IPS DF 6.9 (cell line): ENCODE measurements at regions not wholly inside any gene's neighbourhood (a gene's known extent, or its start where the extent isn't known, plus 50 kb on each side); places are given as distances from the start of the nearest gene placed in this dataset.

ENCODE experiments used
- DNase-seq: peaks from one replicate; pipeline ENCODE4 v3.0.0-alpha.2; 2013; ENCODE audit warnings: low read depth, low spot score
- H3K27ac ChIP-seq: one replicate; pipeline ENCODE4 v1.5.1; 2013; ENCODE audit warnings: low read length, control low read depth
- H3K27me3 ChIP-seq: 2 replicates; pipeline ENCODE4 v1.6.1; 2013; ENCODE audit warnings: mild to moderate bottlenecking, low read length; ENCODE audit not compliant: control insufficient read depth, insufficient read depth
- H3K36me3 ChIP-seq: 2 replicates; pipeline ENCODE4 v1.6.1; 2013; ENCODE audit warnings: low read length; ENCODE audit not compliant: control insufficient read depth, insufficient read depth
- H3K4me1 ChIP-seq: 2 replicates; pipeline ENCODE4 v1.6.1; 2013; ENCODE audit warnings: low read length; ENCODE audit not compliant: control insufficient read depth, insufficient read depth
- H3K4me3 ChIP-seq: 2 replicates; pipeline ENCODE4 v1.5.1; 2013; ENCODE audit warnings: mild to moderate bottlenecking, low read length
- H3K9me3 ChIP-seq: 2 replicates; pipeline ENCODE4 v1.6.1; 2013; ENCODE audit warnings: low read length, inconsistent platforms; ENCODE audit not compliant: control insufficient read depth, insufficient read depth
- WGBS: extraction: QIAGEN DNeasy Blood & Tissue Kit; methylation state at CpG from one replicate; pipeline ENCODE4 v1.1.7; 2013; ENCODE audit warnings: mixed read lengths, missing lambda C conversion rate; ENCODE audit not compliant: insufficient read length, insufficient coverage; 5-methylcytosine and 5-hydroxymethylcytosine counted together

- no CpG with 5 or more reads among the region's 3 CpGs for WGBS
- no peak overlapping the region for H3K4me3 ChIP-seq
- no peaks in the 10 kb centered on the region for H3K4me1 ChIP-seq
- no peaks in the 10 kb centered on the region for H3K27me3 ChIP-seq
- no peaks in the 10 kb centered on the region for H3K9me3 ChIP-seq
- H3K36me3 ChIP-seq, result no peaks in the 10 kb centered on the region
- H3K27ac ChIP-seq, result no peak overlapping the region
- DNase-seq, result no peak
These were observed 145.1 kb upstream of the MAGI3 start for GRCh38 chr1:113245252-113245651.

- Histone ChIP-seq H3K4me1 (no peaks in the 10 kb centered on the region), H3K4me3 (no peak overlapping the region), H3K36me3 (no peaks in the 10 kb centered on the region), H3K27me3 (no peaks in the 10 kb centered on the region), H3K27ac (no peak overlapping the region), H3K9me3 (no peaks in the 10 kb centered on the region)
- DNase-seq, result no peak
- WGBS, result no CpG with 5 or more reads among the region's 3 CpGs
These were observed 143.4 kb upstream of the MAGI3 start for GRCh38 chr1:113246929-113247328.

DNA sequence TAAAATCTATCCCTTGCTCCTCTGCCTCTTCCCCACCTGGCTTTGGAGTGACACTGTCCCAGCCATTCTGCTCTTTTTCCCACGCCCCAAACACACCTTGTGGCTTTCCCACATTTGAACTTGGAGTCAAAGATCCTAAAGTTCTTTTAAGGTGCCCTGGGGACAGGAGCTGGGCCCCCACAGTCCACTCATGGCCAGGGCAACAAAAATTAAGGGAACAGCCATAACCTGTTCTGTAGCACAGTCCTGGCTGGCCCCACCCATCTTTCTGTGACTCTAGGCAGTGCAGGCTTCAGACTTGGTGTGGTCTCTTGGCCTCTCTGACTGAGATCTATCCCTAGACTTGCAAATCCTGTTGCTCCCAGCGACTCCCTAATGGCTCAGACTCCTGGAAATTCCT lies 143.0 kb upstream of the MAGI3 start:
- no peak overlapping the region for H3K27ac ChIP-seq
- H3K4me1 ChIP-seq, result no peaks in the 10 kb centered on the region
- no peaks in the 10 kb centered on the region for H3K9me3 ChIP-seq
- H3K4me3 ChIP-seq, result no peak overlapping the region
- H3K36me3 ChIP-seq, result no peaks in the 10 kb centered on the region
- DNase-seq, result no peak
- WGBS, result no CpG with 5 or more reads among the region's 2 CpGs
- no peaks in the 10 kb centered on the region for H3K27me3 ChIP-seq

GRCh38 chr1:113247782-113248181 lies 142.5 kb upstream of the MAGI3 start:
- Histone ChIP-seq H3K4me3 (no peak overlapping the region), H3K4me1 (no peaks in the 10 kb centered on the region), H3K9me3 (no peaks in the 10 kb centered on the region), H3K36me3 (no peaks in the 10 kb centered on the region), H3K27me3 (no peaks in the 10 kb centered on the region), H3K27ac (no peak overlapping the region)
- no peak for DNase-seq
- WGBS, result no CpG with 5 or more reads among the region's 3 CpGs

GRCh38 chr1:113248494-113248893 lies 141.8 kb upstream of the MAGI3 start:
- Histone ChIP-seq H3K4me3 (no peak overlapping the region), H3K36me3 (no peaks in the 10 kb centered on the region), H3K4me1 (no peaks in the 10 kb centered on the region), H3K9me3 (no peaks in the 10 kb centered on the region), H3K27ac (no peak overlapping the region), H3K27me3 (no peaks in the 10 kb centered on the region)
- no CpG with 5 or more reads among the region's 5 CpGs for WGBS
- DNase-seq, result no peak

GRCh38 chr1:113250161-113250560 lies 140.2 kb upstream of the MAGI3 start:
- no CpG with 5 or more reads among the region's 6 CpGs for WGBS
- Histone ChIP-seq H3K4me3 (no peak overlapping the region), H3K27ac (no peak overlapping the region), H3K9me3 (no peaks in the 10 kb centered on the region), H3K4me1 (no peaks in the 10 kb centered on the region; the same call in 1 of the 2 replicates), H3K36me3 (no peaks in the 10 kb centered on the region), H3K27me3 (no peaks in the 10 kb centered on the region)
- DNase-seq, result no peak

DNA sequence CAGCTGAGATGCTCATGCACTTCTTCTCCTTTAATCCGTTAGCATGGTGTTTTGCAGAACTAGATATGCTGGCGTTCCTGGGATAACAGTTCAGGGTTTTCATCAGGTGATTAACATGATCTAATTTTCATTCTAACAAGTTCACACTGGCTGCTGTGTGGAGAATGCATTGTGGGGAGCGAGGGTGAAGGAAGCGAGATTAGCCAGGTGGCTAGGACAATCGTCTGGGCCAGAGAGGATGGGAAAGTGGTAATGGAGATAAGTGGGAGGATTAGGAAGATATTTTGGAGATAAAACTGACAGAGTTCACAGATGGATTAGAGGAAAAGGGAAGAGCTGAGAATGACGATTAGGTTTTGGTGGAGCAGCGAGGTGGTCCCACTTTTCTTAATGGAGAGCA lies 138.1 kb upstream of the MAGI3 start:
- Histone ChIP-seq H3K27ac (no peak overlapping the region), H3K4me3 (no peak overlapping the region), H3K36me3 (no peaks in the 10 kb centered on the region), H3K27me3 (no peaks in the 10 kb centered on the region), H3K4me1 (peaks cover 1% of the 10 kb centered on the region; the same call in 1 of the 2 replicates), H3K9me3 (no peaks in the 10 kb centered on the region)
- DNase-seq, result no peak
- WGBS, result 100% methylated on average over 1 of the region's 7 CpGs

DNA sequence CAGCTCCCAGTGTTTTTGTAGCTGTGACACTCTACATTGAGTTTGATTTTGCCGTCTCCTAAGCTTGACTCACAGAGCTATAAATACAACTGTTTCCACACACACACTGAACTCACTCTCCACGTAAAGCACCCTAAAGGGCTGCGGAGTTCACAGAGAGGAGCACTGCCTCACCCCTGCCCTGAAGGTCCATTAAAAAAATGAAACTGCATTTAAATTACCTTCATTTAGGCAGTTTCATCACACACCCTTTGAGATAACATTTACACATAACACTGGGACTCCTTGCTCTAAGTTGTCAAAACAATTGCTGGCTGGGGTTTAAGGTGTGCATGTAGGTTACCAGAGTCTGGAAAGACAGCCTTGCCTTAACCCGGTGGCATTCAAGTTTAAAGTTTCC lies 137.1 kb upstream of the MAGI3 start:
- H3K27me3 ChIP-seq, result no peaks in the 10 kb centered on the region
- no peaks in the 10 kb centered on the region for H3K9me3 ChIP-seq
- WGBS, result no CpG with 5 or more reads among the region's 4 CpGs
- H3K27ac ChIP-seq, result no peak overlapping the region
- H3K4me3 ChIP-seq, result no peak overlapping the region
- H3K36me3 ChIP-seq, result no peaks in the 10 kb centered on the region
- peaks cover 1% of the 10 kb centered on the region; the same call in 1 of the 2 replicates for H3K4me1 ChIP-seq
- DNase-seq, result no peak

DNA sequence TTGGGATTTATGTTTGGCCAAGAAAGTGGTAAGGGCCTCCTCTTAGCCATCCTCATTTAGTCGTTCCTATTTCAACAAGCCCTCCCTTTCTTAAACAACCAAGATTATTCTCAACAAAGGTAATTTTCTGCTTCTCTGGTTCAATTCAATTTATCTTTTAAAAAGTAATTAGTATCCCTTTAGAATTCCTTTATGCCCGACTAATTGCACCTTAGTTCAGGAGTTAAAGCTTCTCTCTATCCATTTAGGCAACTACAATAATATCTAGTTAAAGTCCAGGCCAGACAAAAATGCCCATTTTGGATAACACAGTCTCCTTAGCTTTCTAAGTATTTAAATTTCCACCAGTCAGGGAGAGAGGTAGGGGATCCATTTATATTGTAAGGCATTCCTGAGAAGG lies 136.7 kb upstream of the MAGI3 start:
- WGBS, result no CpG with 5 or more reads among the region's 2 CpGs
- H3K27me3 ChIP-seq, result no peaks in the 10 kb centered on the region

DNA sequence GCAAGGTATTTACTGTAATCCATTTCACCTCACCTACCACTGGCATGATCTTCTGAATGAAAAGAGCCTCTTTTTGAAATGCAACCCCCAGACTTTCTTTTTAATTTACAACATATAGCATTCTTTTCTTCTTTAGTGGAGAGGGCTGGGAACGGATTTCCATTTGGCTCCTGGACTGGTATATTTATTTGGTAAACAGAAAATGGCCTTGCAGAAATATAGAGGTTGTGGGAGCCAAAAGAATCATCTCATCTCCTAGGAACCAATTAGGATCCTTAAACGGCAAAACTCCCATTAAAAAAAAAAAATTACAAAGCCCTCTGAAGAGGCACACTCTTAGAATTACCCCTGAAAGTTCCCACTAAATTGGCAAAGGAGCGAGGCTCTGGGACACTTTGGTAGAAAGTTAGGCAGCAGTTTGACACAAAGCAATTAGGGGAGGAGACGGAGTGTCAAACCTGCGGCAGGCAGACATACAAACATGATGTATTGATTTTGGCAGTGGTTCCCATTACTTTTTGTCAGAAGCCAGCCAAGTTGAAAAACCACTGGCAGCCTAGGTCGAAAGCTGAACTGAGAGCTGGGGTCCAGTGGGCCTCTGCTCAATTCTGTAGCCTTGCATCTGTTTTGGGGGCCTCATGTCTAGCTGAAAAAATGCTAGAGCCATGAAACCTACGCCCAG lies 135.1 kb upstream of the MAGI3 start:
- H3K27ac ChIP-seq, result no peak overlapping the region
- H3K4me3 ChIP-seq, result no peak overlapping the region
- no peaks in the 10 kb centered on the region for H3K9me3 ChIP-seq
- no peak for DNase-seq
- no CpG with 5 or more reads among the region's 7 CpGs for whole genome bisulfite sequencing
- no peaks in the 10 kb centered on the region for H3K27me3 ChIP-seq
- no peaks in the 10 kb centered on the region for H3K36me3 ChIP-seq
- H3K4me1 ChIP-seq, result peaks cover 1% of the 10 kb centered on the region; the same call in 1 of the 2 replicates

More for the DNA sequence above, 136.7 kb upstream of the MAGI3 start:
- no peak overlapping the region for H3K27ac ChIP-seq
- no peaks in the 10 kb centered on the region for H3K36me3 ChIP-seq
- no peaks in the 10 kb centered on the region for H3K9me3 ChIP-seq
- H3K4me3 ChIP-seq, result no peak overlapping the region
- peaks cover 1% of the 10 kb centered on the region; the same call in 1 of the 2 replicates for H3K4me1 ChIP-seq
- DNase-seq, result no peak

DNA sequence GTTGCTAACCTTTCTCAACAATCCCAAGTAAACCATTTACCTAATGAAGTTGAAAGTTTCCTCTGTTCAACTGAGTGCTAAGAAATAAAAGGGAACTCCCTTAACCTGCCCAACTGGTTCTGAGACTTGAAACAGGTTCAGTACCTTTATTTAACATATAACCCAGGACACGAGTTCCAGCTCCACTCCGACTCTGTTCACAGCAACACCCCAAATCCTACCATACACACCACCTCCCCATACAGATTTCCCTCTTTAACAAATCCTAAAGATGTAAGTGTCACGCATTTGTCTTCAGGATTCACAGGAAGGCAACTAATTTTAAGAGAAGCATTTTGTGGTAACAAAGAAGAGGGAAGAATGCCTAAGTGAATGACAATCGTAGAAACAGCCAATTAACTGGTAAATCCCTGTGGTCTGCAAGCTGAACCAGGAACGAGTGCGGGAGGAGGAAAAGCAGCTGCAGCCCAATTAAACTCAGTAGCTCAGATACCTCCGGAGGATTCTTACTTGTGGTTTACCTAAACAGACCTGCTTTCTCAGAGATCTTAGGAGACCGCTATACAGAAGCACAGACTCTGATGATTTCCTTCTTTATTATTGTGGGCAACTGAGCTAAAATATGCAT lies 134.5 kb upstream of the MAGI3 start:
- no peaks in the 10 kb centered on the region for H3K36me3 ChIP-seq
- peak; percentile 31 for DNase-seq
- H3K9me3 ChIP-seq, result no peaks in the 10 kb centered on the region
- H3K4me1 ChIP-seq, result peaks cover 1% of the 10 kb centered on the region; the same call in 1 of the 2 replicates
- no peaks in the 10 kb centered on the region for H3K27me3 ChIP-seq
- no peak overlapping the region for H3K27ac ChIP-seq
- H3K4me3 ChIP-seq, result no peak overlapping the region
- no CpG with 5 or more reads among the region's 8 CpGs for WGBS
